ENCODE measurements at regions not wholly inside any gene's neighbourhood (a gene's known extent, or its start where the extent isn't known, plus 50 kb on each side); places are given as distances from the start of the nearest gene placed in this dataset.
"Not testable (repeated sequence)": the region's sequence is repeated elsewhere in the genome, so short reads cannot be mapped to it uniquely, and the experiment has no call there.

DNA sequence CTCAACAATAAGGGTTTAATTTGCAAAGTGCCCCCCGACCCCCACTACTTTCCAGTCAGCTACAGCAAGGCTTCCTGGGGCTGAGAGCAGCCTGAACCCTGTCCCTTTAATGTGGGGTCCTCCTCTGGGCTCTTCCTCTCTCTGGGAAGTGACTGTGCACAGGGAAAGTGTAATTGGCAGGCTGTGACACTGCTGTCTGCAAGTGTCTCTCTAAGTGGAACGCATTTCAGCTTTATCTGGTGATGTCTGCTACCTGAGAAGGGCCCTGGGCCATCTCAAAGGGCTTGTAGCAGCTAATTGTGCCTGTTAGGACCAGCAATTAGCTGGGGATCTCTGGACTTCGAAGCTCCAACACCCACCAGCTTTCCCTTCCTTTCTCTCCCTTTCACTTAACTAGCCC, 406.6 kb downstream of the TSHZ3 start:
- Histone ChIP-seq H3K4me1 (ENCODE audit: control insufficient read depth, insufficient read depth, low read length, poor library complexity, severe bottlenecking) (no peaks in the 10 kb centered on the region), H3K36me3 (ENCODE audit: control insufficient read depth, insufficient read depth, low read length) (no peaks in the 10 kb centered on the region), H3K9me3 (ENCODE audit: control insufficient read depth, low read length) (no peaks in the 10 kb centered on the region), H3K27ac (ENCODE audit: insufficient read depth, low read length, poor library complexity, severe bottlenecking) (no peak overlapping the region), H3K27me3 (replicated peaks; ENCODE audit: control insufficient read depth, insufficient read depth, low read length, poor library complexity, severe bottlenecking) (no peaks in the 10 kb centered on the region), H3K4me3 (ENCODE audit: insufficient read depth, low read depth, low read length, poor library complexity, severe bottlenecking) (no peak overlapping the region)
- DNase-seq: no peak

DNA sequence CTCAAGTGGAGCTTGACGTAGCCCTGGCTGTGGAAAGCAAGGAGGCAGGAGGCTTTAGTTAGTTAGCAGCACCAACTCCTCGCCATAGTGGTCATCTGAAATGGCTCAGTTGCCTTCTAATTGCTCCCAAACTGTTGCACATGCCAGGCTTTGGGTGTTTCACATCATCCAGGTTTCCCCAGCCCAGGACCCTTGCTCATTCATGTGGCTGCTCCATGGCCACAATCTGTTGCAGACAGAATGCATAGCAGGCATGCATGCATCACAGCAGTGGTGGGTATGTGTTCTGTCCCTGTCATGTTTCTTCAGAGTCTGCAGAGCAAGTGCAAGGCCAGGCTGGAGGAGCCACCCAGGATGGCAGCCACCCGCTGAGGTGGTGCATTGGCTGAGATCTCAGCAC, 407.6 kb downstream of the TSHZ3 start:
- Histone ChIP-seq H3K9me3 (ENCODE audit: control insufficient read depth, low read length) (no peaks in the 10 kb centered on the region), H3K27ac (ENCODE audit: insufficient read depth, low read length, poor library complexity, severe bottlenecking) (no peak overlapping the region), H3K36me3 (ENCODE audit: control insufficient read depth, insufficient read depth, low read length) (no peaks in the 10 kb centered on the region), H3K4me3 (ENCODE audit: insufficient read depth, low read depth, low read length, poor library complexity, severe bottlenecking) (no peak overlapping the region), H3K27me3 (replicated peaks; ENCODE audit: control insufficient read depth, insufficient read depth, low read length, poor library complexity, severe bottlenecking) (no peaks in the 10 kb centered on the region), H3K4me1 (ENCODE audit: control insufficient read depth, insufficient read depth, low read length, poor library complexity, severe bottlenecking) (no peaks in the 10 kb centered on the region)
- no peak for DNase-seq

DNA sequence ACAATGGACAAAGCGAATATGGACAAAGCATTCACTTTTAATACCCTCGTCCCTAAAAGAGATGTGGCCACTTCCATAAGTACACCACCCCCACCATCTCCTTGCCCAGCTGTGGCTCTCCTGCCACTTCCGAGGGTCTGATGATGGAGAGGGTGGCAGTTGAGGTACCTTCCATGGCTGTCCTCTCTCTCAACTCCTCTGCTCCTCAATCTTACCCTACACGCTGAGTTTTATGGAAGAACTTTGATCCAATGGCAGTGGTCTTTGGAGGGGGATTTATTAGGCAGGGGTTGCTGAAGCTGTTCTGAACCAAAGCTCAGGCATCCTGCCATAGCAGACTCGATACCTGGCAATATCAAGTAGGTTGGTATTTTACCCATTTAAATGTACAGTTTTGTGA, 413.0 kb downstream of the TSHZ3 start:
- Histone ChIP-seq H3K36me3 (ENCODE audit: control insufficient read depth, insufficient read depth, low read length) (no peaks in the 10 kb centered on the region), H3K4me3 (ENCODE audit: insufficient read depth, low read depth, low read length, poor library complexity, severe bottlenecking) (no peak overlapping the region), H3K27me3 (replicated peaks; ENCODE audit: control insufficient read depth, insufficient read depth, low read length, poor library complexity, severe bottlenecking) (no peaks in the 10 kb centered on the region), H3K27ac (ENCODE audit: insufficient read depth, low read length, poor library complexity, severe bottlenecking) (no peak overlapping the region), H3K9me3 (ENCODE audit: control insufficient read depth, low read length) (no peaks in the 10 kb centered on the region), H3K4me1 (ENCODE audit: control insufficient read depth, insufficient read depth, low read length, poor library complexity, severe bottlenecking) (no peaks in the 10 kb centered on the region)
- no peak for DNase-seq

GRCh38 chr19:30935146-30935545, 414.1 kb downstream of the TSHZ3 start:
- Histone ChIP-seq H3K4me3 (ENCODE audit: insufficient read depth, low read depth, low read length, poor library complexity, severe bottlenecking) (no peak overlapping the region), H3K27ac (ENCODE audit: insufficient read depth, low read length, poor library complexity, severe bottlenecking) (no peak overlapping the region), H3K9me3 (ENCODE audit: control insufficient read depth, low read length) (no peaks in the 10 kb centered on the region), H3K4me1 (ENCODE audit: control insufficient read depth, insufficient read depth, low read length, poor library complexity, severe bottlenecking) (no peaks in the 10 kb centered on the region), H3K27me3 (replicated peaks; ENCODE audit: control insufficient read depth, insufficient read depth, low read length, poor library complexity, severe bottlenecking) (no peaks in the 10 kb centered on the region), H3K36me3 (ENCODE audit: control insufficient read depth, insufficient read depth, low read length) (no peaks in the 10 kb centered on the region)
- no peak for DNase-seq

GRCh38 chr19:30933454-30933853, 415.8 kb downstream of the TSHZ3 start:
- H3K27ac ChIP-seq (ENCODE audit: insufficient read depth, low read length, poor library complexity, severe bottlenecking); DNase-seq; H3K27me3 ChIP-seq (replicated peaks; ENCODE audit: control insufficient read depth, insufficient read depth, low read length, poor library complexity, severe bottlenecking); H3K4me1 ChIP-seq (ENCODE audit: control insufficient read depth, insufficient read depth, low read length, poor library complexity, severe bottlenecking); H3K9me3 ChIP-seq (ENCODE audit: control insufficient read depth, low read length); H3K4me3 ChIP-seq (ENCODE audit: insufficient read depth, low read depth, low read length, poor library complexity, severe bottlenecking); H3K36me3 ChIP-seq (ENCODE audit: control insufficient read depth, insufficient read depth, low read length): not testable (repeated sequence)

DNA sequence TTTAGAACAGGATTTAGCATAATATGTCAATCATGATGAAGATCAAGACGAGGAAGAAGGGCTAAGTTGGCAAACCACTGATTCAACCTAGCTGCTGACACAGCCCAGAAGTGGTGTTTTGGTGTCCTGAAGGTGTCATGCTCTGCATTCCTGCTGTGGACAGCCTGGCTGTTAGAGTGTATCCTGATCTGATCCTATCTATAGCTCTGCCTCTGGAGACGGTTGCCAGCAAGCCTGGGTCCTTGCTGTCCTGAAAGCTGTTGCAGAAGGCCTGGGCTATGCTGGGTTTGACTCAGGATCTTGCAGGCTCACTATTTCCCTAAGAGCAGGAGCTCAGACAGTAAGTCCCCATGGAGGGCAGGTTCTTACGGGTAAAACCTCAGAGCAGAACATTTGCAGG, 416.4 kb downstream of the TSHZ3 start:
- Histone ChIP-seq H3K9me3 (ENCODE audit: control insufficient read depth, low read length) (no peaks in the 10 kb centered on the region), H3K4me3 (ENCODE audit: insufficient read depth, low read depth, low read length, poor library complexity, severe bottlenecking) (no peak overlapping the region), H3K27ac (ENCODE audit: insufficient read depth, low read length, poor library complexity, severe bottlenecking) (no peak overlapping the region), H3K27me3 (replicated peaks; ENCODE audit: control insufficient read depth, insufficient read depth, low read length, poor library complexity, severe bottlenecking) (no peaks in the 10 kb centered on the region), H3K36me3 (ENCODE audit: control insufficient read depth, insufficient read depth, low read length) (no peaks in the 10 kb centered on the region), H3K4me1 (ENCODE audit: control insufficient read depth, insufficient read depth, low read length, poor library complexity, severe bottlenecking) (no peaks in the 10 kb centered on the region)
- no peak for DNase-seq

DNA sequence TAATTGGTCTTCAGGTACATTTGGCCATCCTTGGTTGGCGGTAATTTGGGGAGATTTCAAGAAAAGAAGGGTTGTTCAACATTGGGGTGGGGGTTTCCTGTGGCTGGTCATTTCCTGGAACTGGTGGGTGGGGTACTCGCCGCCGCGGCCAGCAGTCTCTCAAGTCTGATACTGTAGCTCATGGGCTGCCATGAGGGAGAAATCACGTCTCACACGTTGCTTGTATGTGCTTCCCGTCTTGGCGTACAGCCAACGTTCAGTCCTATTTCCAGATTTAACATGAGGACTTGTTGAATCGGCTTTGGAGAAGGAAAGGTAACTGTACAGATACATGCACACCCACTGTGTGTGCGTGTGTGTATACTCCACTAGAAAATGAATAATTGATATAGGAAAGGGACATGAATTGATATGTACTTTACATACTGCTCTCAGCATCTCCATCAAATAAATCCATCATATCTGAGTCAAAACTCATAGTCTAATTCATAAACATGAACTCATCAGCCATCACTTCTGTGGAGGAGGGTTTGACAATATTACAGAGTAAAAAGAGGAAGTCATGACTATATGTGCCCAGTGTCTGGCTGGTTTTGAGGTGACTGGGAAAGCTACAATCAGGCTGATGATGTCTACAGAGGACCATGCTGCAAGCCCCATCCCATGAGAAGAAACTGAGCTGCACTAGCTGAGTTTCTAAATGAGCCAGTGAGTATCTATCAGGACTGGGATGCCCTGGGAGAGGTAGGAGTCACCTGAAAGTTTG, 418.1 kb downstream of the TSHZ3 start:
- no peaks in the 10 kb centered on the region for H3K9me3 ChIP-seq (ENCODE audit: control insufficient read depth, low read length)
- DNase-seq: no peak
- H3K4me1 ChIP-seq (ENCODE audit: control insufficient read depth, insufficient read depth, low read length, poor library complexity, severe bottlenecking): no peaks in the 10 kb centered on the region
- H3K27me3 ChIP-seq (replicated peaks; ENCODE audit: control insufficient read depth, insufficient read depth, low read length, poor library complexity, severe bottlenecking): no peaks in the 10 kb centered on the region
- H3K36me3 ChIP-seq (ENCODE audit: control insufficient read depth, insufficient read depth, low read length): no peaks in the 10 kb centered on the region
- H3K4me3 ChIP-seq (ENCODE audit: insufficient read depth, low read depth, low read length, poor library complexity, severe bottlenecking): no peak overlapping the region
- H3K27ac ChIP-seq (ENCODE audit: insufficient read depth, low read length, poor library complexity, severe bottlenecking): no peak overlapping the region

- Histone ChIP-seq H3K4me1 (ENCODE audit: control insufficient read depth, insufficient read depth, low read length, poor library complexity, severe bottlenecking) (no peaks in the 10 kb centered on the region), H3K27me3 (replicated peaks; ENCODE audit: control insufficient read depth, insufficient read depth, low read length, poor library complexity, severe bottlenecking) (no peaks in the 10 kb centered on the region), H3K9me3 (ENCODE audit: control insufficient read depth, low read length) (no peaks in the 10 kb centered on the region), H3K27ac (ENCODE audit: insufficient read depth, low read length, poor library complexity, severe bottlenecking) (no peak overlapping the region), H3K4me3 (ENCODE audit: insufficient read depth, low read depth, low read length, poor library complexity, severe bottlenecking) (no peak overlapping the region), H3K36me3 (ENCODE audit: control insufficient read depth, insufficient read depth, low read length) (no peaks in the 10 kb centered on the region)
- no peak for DNase-seq
Observed at GRCh38 chr19:30927705-30928104, 421.5 kb downstream of the TSHZ3 start.

- H3K9me3 ChIP-seq (ENCODE audit: control insufficient read depth, low read length): no peaks in the 10 kb centered on the region
- no peaks in the 10 kb centered on the region for H3K27me3 ChIP-seq (replicated peaks; ENCODE audit: control insufficient read depth, insufficient read depth, low read length, poor library complexity, severe bottlenecking)
- no peaks in the 10 kb centered on the region for H3K4me1 ChIP-seq (ENCODE audit: control insufficient read depth, insufficient read depth, low read length, poor library complexity, severe bottlenecking)
- H3K27ac ChIP-seq (ENCODE audit: insufficient read depth, low read length, poor library complexity, severe bottlenecking): no peak overlapping the region
- H3K4me3 ChIP-seq (ENCODE audit: insufficient read depth, low read depth, low read length, poor library complexity, severe bottlenecking): no peak overlapping the region
- DNase-seq: no peak
- H3K36me3 ChIP-seq (ENCODE audit: control insufficient read depth, insufficient read depth, low read length): no peaks in the 10 kb centered on the region
Observed at GRCh38 chr19:30924670-30925069, 424.6 kb downstream of the TSHZ3 start.

- Histone ChIP-seq H3K4me3 (ENCODE audit: insufficient read depth, low read depth, low read length, poor library complexity, severe bottlenecking) (no peak overlapping the region), H3K9me3 (ENCODE audit: control insufficient read depth, low read length) (no peaks in the 10 kb centered on the region), H3K36me3 (ENCODE audit: control insufficient read depth, insufficient read depth, low read length) (no peaks in the 10 kb centered on the region), H3K27ac (ENCODE audit: insufficient read depth, low read length, poor library complexity, severe bottlenecking) (no peak overlapping the region), H3K4me1 (ENCODE audit: control insufficient read depth, insufficient read depth, low read length, poor library complexity, severe bottlenecking) (no peaks in the 10 kb centered on the region), H3K27me3 (replicated peaks; ENCODE audit: control insufficient read depth, insufficient read depth, low read length, poor library complexity, severe bottlenecking) (no peaks in the 10 kb centered on the region)
- no peak for DNase-seq
Observed at GRCh38 chr19:30924069-30924636, 425.1 kb downstream of the TSHZ3 start.

All from effector memory CD4-positive, alpha-beta T cell (primary cell).